ENCODE measurements at regions not wholly inside any gene's neighbourhood (a gene's known extent, or its start where the extent isn't known, plus 50 kb on each side); places are given as distances from the start of the nearest gene placed in this dataset.
A peak's percentile ranks its signal among the peaks of the same experiment; 100 is the strongest.
"Not testable (repeated sequence)": the region's sequence is repeated elsewhere in the genome, so short reads cannot be mapped to it uniquely, and the experiment has no call there.

DNA sequence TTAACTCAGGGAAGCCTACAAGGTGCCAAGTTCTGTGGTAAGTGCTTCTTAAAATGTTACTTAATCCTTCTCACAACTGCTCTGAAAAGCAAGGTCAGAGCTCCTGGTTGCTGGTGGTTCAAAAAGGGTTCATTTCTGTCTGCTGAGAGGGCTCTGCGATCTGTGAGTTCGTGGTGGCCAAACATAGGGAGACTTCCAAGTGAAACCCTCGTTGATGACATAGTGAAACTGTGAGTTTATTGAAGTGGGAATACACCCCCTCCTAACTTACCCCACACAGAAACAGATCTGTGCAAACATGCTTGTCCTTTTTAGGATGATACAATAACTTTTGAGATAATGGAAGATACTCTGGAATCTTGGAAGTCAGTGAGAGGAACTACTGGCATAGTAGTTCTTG, 164.8 kb upstream of the PGRMC2 start:
- DNase-seq (ENCODE audit: low spot score): no peak

DNA sequence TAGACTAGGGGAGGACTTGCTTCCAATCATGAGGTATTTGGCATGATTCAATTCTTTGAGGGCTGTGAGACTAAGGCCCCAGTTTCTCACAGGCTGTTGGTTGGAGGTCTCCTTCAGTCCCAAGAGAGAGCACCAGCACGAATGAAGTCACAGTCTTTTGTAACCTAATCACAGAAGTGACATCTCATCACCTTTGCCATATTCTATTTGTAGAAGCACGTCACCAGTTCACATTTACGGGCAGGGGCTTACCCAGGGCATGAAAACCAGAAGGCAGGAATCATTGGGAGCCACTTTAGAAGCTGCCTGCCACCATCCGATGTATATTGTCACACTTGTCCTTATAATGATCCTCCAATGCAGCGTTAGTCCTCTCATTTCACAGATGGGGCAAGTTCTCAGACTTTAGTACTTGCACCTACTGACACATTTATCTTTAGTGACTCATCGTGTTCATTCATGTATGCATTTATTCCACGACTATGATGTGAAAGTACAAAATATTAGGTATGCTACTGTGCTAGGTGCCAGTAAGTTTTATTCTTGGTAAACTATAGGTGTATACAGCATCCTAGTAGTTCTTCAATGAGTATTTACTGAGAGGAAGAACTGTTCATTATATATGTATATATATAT, 163.8 kb upstream of the PGRMC2 start:
- no peak for DNase-seq (ENCODE audit: low spot score)

DNA sequence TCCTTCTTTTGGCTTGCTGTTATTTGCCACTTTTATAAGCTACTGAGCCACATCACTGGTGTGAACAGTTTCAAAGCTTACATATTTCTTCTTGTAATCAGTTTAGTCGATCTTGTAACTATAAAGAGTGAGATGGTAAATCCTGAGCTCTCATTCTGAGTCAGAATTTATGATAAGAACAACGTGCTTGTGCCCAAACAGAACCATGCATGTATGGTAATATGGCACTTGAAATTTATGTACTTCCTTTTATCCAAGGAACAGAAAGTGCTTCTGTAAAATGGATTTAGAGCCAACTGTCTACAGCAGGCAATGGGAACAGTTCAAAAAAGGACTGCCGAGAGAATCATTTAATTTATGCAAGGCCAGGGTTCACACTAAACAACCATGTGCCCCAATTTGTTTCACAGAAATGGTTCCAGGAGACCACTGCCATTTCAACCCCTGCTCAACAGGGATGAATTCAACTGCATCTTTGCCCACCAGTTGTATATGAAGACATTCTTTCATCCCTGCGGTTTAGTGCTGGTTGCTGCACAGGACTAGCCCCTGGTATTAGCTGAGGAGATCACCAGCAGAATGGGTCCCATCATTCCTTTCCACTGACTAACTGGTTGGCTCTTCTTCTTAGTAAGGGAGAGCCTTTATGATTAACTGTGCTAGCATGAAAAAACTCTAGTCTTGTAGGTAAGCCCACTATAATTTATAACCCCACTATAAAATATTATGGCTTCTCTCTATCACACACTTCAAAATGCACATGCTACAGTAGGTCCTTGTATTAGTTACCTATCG, 162.9 kb upstream of the PGRMC2 start:
- no peak for DNase-seq (ENCODE audit: low spot score)

DNA sequence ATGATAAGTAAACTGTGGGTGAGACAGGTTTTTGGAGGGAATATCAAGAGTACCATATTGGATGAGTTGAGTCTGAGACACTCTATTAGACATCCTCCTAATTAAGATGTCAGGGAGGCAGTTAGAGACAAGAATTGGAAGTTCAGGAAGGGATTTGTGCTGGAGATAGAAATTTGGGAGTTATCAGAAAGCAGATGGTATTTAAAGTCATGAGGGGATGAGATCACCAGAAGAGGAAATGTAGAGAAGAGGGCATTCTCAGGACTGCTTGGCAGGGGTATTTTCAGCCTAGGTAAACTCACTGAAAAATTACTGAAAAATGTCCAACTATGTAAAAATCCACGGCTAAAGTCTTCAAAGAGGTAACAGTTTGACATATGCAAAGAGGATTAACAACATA, 161.6 kb upstream of the PGRMC2 start:
- DNase-seq (ENCODE audit: low spot score): no peak

DNA sequence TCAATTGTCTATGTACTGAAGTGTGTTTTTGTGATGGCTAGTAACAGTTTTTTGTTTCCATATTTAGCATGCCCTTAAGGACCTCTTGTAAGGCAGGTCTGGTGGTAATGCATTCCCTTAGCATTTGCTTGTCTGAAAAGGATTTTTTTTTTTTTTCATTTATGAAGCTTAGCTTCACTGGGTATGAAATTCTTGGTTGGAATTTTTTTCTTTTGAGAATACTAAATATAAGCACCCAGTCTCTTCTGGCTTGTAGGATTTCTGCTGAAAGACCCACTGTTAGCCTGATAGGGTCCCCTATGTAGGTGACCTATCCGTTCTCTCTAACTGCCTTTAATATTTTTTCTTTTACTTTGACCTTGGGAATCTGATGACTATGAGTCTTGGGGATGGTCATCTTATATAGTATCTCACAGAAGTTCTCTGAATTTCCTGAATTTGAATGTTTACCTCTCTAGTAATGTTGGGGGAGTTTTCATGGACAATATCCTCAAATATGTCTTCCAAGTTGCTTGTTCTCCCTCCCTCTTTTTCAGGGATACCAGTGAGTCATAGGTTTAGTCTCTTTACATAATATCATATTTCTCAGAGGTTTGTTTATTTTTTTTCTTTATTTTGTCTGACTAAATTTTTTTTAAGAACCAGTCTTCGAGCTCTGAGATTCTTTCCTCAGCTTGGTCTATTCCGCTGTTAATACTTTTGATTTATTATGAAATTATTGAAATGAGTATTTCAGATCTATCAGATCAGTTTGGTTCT, 157.1 kb upstream of the PGRMC2 start:
- DNase-seq (ENCODE audit: low spot score): no peak

DNA sequence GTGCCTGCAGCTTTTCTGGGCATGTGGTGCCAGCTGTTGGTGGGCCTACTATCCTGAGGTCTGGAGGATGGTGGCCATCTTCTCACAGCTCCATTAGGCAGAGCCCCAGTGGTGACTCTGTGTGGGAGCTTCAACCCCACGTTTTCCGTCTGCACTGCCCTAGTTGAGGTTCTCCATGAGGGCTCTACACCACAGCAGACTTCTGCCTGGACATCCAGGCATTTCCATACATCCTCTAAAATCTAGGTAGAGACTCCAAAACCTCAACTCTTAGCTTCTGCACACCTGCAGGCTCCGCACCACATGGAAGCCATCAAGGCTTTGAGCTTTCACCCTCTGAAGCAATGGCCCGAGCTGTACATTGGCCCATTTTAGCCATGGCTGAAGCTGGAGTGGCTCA, 153.3 kb upstream of the PGRMC2 start:
- no peak for DNase-seq (ENCODE audit: low spot score)

DNA sequence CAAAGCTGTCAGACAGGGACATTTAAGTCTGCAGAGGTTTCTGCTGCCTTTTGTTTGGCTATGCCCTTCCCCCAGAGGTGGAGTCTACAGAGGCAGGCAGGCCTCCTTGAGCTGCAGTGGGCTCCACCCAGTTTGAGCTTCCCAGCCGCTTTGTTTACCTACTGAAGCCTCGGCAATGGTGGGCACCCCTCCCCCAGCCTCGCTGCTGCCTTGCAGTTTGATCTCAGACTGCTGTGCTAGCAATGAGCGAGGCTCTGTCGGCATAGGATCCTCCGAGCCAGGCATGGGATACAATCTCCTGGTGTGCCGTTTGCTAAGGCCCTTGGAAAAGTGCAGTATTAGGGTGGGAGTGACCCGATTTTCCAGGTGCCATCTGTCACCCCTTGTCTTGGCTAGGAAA, 149.4 kb upstream of the PGRMC2 start:
- DNase-seq (ENCODE audit: low spot score): not testable (repeated sequence)

DNA sequence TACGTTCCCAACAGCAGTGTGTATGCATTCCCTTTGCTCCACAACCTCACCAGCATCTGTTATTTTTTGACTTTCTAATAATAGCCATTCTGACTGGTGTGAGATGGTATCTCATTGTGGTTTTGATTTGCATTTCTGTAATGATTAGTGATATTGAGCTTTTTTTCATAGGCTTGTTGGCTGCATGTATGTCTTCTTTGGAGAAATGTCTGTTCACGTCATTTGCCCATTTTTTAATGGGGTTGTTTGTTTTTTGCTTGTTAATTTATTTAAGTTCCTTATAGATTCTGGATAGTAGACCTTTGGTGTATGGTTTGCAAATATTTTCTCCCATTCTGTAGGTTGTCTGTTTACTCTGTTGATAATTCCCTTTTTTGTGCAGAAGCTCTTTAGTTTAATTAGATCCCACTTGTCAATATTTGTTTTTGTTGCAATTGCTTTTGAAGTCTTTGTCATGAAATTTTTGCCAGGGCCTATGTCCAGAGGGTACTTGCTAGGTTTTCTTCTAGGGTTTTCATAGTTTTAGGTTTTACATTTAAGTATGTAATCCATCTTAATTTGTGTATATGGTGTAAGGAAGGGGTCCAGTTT, 141.5 kb upstream of the PGRMC2 start:
- not testable (repeated sequence) for DNase-seq (ENCODE audit: low spot score)

DNA sequence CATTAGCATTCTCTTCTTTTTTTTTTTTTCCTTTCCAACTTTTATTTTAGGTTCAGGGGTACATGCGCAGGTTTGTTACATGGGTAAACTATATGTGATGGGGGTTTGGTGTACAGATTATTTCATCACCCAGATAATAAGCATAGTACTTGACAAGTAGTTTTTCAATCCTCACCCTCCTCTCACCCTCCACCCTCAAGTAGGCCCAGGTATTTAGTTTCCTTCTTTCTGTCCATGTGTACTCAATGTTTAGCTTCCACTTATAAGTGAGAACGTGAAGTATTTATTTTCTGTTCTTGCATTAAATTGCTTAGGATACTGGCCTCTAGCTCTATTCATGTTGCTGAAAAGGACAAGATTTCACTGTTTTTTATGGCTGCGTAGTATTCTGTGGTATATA, 140.8 kb upstream of the PGRMC2 start:
- no peak for DNase-seq (ENCODE audit: low spot score)

DNA sequence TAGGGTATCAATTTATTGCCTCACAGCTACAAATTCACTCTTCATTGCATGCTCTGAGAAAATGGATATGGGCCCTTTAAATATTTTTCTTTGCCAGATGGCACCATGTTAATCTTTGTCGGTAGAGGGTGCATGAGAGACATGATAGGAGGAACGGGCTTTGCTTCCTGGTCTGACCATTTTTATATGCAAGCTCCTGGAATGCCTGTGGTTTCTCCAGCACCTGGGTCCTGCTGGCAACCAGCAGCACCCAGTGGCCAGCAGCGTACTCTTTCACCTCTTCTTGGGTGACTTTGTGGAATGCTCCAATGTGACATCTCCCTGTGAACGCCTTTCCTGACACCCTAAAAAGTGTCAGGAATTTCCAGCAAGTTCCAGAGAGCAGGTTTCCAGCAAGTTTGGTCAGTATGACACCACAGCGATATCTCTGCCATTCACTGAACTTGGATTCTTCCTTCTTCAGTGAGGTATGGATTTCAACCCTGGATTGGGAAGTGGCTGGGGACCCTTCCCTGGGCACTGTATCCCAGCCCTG, 140.3 kb upstream of the PGRMC2 start:
- DNase-seq (ENCODE audit: low spot score): peak; percentile 71

DNA sequence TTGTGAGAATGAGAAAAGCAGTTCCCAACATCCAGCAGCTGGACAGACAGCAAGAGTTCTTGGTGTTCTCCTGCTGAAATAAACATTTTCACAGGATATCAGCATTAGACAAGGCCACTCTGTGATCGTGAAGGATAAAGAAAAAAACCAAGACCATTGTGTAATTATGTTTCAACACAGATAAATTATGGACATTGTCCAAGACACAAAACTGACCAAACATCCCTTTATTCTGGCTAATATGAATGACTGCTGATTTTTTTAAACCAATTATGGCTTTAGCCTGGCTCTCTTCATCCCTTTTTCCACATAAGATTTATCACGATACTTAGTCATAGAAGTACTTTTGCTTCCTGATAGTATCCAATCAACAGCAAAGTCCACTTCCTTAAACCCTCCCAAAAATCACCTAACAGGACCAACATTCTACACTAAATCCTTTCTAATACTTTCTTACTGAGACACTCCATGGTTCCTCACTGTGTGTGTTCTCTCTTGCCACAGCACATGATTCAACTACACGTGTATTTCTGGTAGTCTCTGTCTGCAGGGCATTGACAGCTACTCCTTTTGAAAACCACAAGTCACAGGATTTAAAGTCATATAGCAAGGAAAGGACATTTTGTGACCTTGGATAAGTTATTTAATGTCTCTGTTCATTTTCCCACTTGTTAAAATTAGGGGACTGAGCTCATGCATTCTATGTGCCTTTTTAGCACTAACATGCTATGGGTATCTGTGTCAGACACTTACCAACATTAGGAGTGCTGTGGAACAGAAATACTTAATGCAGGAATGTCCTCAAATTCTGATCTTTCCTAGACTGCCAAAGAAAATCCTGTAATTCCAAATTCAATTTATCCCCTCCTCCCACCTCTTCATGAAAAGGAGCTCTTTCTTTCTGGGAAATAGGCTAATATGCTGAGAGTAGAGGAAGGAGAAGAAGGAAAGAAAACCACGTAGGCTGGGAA, 137.2 kb upstream of the PGRMC2 start:
- DNase-seq (ENCODE audit: low spot score): no peak

DNA sequence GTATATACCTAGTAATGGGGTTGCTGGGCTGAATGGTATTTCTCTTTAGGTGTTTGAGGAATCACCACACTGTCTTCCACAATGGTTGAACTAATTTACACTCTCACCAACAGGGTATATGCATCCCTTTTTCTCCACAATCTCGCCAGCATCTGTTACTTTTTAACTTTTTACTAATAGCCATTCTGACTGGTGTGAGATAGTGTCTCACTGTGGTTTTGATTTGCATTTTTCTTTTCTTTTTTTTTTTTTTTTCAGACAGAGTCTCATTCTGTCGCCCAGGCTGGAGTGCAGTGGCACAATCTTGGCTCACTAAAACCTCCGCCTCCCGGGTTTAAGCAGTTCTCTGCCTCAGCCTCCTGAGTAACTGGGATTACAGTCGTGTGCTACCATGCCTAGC, 134.7 kb upstream of the PGRMC2 start:
- not testable (repeated sequence) for DNase-seq (ENCODE audit: low spot score)

DNA sequence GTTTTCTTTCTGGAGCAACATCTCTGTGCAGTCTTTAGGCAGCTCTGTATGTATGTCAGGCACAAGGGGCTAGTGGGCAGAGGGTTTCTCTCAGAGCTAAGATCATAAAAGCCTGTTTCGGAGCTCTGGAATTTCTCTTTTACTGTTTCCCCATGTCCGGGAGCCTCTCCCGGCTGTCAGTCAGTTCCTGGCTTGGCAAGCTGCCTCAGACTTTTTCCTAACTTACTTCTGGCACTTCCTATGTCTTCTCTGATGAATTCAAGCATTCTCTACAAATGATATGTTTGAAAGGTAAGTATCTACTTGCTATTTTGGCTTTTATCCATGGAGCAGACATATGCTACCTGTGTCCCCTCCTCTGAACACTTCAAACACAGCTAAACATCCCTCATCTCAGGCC, 129.3 kb upstream of the PGRMC2 start:
- no peak for DNase-seq (ENCODE audit: low spot score)

DNA sequence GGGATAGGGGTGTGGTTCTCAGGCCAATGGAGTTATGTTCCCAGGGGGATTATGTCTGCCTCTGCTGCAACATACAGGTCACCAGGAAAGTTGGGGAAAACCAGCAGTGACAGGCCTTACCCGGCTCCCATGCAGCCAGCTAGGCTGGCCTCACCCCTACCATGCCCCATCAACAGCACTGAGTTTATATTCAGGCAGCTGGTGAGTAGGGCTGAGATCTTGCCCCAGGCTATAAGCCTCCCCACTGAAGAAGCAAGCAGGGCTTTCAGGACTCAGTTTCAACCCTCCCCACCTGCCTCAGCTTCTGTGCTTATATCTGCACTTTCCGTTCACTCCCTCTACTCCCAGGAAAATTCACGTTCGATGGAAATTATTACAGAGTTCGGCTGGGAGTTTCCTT, 122.4 kb upstream of the PGRMC2 start:
- no peak for DNase-seq (ENCODE audit: low spot score)

DNA sequence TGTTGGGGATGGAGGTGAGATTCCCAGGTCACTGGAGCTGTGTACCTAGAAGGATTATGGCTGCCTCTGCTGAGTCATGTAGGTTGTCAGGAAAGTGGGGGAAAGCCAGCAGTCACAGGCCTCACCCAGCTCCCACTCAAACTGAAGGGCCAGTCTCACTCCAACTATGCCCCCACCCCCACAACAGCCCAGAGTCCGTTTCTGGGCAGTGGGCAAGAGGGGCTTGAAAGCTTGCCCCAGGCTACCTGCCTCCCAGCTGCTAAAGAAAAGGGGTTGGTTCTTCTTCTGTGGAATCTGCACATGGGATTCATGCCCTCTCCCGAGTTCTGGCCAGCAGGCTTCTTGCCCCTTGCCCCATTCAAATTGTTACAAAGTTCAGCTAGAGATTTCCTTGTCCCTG, 116.0 kb upstream of the PGRMC2 start:
- no peak for DNase-seq (ENCODE audit: low spot score)

DNA sequence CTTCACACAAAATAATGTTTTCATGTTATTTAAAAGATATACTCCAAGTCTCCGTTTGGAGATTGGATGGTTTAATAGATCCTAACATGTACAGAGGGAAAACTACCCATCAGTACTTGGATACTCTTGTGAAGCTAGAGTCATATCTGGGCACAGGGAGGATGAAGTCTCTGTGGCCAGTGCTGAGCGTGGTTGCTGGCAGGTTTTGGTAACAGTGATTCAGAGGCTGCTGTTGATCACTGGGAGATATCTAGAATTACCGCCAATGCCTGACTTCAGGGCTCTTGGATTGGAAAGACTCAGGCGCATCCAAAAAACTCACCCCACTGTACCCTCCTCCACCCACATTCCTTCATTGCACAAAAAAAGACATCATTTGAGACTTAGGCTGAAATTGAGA, 107.2 kb upstream of the PGRMC2 start:
- no peak for DNase-seq (ENCODE audit: low spot score)

DNA sequence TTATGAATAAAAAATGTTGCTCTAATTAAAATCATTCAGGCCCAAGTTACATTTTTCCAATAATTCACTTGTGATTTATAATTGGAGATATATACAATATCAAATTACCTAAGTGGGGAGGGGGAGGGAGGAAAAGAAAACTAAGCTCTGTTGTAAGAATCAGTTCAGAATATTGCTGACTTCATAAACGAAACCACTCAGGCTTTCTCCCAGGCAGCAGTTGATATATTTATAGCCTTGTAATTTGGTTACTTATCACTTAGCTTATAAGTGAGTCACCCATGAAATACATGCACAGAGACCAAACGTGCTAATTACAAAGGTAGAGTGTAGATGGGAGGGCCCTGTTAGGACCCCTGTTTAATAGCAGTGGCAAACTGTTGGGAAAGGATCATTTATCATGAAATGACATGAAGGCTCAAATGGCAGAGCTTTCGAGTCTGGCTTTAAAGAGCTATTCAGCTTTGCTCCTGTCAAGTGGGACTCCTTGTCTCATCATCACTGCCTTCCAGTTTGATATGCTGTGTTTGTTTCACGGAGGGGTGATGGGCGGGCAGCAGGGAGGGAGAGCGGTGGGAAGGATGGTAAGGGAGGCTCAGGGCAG, 105.6 kb upstream of the PGRMC2 start:
- DNase-seq (ENCODE audit: low spot score): no peak

DNA sequence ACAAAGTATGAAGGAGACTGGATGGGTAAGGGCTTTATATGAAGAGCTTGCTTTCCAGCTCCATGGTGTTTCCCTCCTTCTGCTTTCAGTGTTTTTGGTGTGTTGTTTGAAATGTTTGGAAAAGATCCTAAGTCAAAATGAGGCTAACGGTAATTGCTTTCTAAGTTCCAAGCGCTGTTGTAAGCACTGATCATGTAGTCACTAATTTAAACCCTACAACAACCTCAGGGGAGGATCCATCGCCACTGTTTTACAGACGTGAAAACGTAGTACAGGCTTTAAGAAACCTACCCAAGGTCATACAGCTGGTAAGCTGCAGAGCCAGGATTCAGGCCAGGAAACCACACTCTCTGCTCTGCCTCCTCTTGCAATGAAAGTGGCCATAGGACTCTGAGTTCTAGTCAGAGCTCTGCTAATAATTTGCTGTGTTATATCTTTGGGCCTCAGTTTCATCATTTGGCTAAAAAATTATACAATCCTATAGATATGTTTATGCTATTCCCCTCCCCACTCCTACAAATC, 102.9 kb upstream of the PGRMC2 start:
- no peak for DNase-seq (ENCODE audit: low spot score)

DNA sequence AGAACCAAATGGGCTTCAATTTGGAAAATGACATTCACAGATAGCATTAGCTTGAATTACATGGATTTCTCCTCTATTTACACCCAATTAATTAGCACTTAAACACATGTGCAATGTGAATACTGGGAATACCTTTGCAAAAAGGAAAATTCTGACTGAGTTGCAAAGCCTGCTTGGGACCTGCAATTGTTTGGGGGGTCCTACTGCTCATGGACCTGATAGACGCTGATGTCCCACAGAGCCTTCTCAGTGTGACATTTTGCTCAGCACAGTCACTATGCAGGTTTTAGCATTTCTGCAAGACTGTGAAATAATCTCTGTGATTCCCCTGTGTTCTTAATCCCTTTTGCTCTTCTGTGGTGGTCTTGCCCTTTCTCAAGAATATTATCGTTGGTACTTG, 101.2 kb upstream of the PGRMC2 start:
- DNase-seq (ENCODE audit: low spot score): no peak

DNA sequence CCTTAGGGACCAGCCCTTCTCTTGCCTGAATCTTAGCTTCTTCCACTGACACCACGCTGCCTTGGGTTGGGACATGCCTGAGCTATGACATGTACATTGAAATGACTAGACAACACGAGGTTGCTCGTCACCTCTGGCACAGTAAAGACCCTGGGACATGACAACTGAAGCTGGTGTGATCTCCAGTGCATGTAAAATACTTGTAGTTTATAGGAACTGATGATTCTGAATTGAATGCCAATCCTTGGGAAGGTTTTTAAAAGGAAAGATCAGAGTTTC, 100.7 kb upstream of the PGRMC2 start:
- DNase-seq (ENCODE audit: low spot score): no peak
